Lower leg skin (tissue), 4 donors: ENCODE measurements at regions not wholly inside any gene's neighbourhood (a gene's known extent, or its start where the extent isn't known, plus 50 kb on each side); places are given as distances from the start of the nearest gene placed in this dataset.

ENCODE experiments used
- DNase-seq, 2 donors: peaks; one replicate each; pipeline ENCODE4 v3.0.0-alpha.2; 2019; ENCODE audit warnings: low spot score in 2 of 2
- H3K4me3 ChIP-seq: fragments of 200-600 bp; sonication (generic); 2 replicates; pipeline ENCODE4 v1.5.1; 2017; ENCODE audit warnings: mild to moderate bottlenecking, low read depth; ENCODE audit not compliant: poor library complexity, severe bottlenecking
- POLR2A ChIP-seq, 2 donors: fragments of 450-650 bp; IDR thresholded peaks; one replicate each; pipeline ENCODE4 v1.6.1; 2016 to 2017; ENCODE audit warnings: antibody characterized with exemption in 2 of 2, mild to moderate bottlenecking in 1 of 2, moderate library complexity in 1 of 2
- WGBS, 2 donors: methylation state at CpG; one replicate each; pipeline ENCODE4 v1.1.5; 2018; 5-methylcytosine and 5-hydroxymethylcytosine counted together
- intact Hi-C: fragments of 100-400 bp; cut with DNase I; formaldehyde crosslinking; loops from one replicate; pipeline ENCODE4 v1.15.0; 2023; ENCODE audit warnings: low total_unique reads
- TF ChIP-seq, protein P1 (sequence below), 3 donors: fragments of 450-650 bp; IDR thresholded peaks; one replicate each; pipeline ENCODE4 v1.5.1; 2016; ENCODE audit warnings: antibody characterized with exemption in 3 of 3, mild to moderate bottlenecking in 3 of 3, moderate library complexity in 2 of 3

DNA sequence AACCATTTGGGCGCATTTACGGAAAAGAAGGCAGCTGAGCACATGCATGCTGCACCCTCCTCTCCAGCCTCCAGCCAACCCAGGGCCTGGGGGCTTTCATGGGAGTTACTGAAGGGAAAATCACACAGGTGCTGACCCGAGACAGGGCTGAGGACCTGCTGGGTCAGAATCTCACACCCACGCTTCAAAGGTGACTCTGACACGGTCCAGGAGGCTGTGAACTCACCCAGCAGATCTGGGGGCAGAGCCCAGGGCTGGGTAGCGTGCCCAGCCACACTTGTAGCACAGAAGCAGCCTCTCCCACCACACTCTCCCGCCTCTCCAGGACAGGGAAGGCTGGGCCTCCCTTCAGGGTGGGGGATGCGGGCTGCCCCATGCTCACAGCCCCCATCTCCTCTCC lies 347.6 kb downstream of the CTTN start:
- 77 to 81% methylated on average over 8 of the region's 8 CpGs for WGBS, 2 donors
- DNase-seq: no peak
- no peak overlapping the region for H3K4me3 ChIP-seq
- TF ChIP-seq POLR2A (IDR thresholded peaks at IDR 0.05): no peak
- TF ChIP-seq, protein P1, sequence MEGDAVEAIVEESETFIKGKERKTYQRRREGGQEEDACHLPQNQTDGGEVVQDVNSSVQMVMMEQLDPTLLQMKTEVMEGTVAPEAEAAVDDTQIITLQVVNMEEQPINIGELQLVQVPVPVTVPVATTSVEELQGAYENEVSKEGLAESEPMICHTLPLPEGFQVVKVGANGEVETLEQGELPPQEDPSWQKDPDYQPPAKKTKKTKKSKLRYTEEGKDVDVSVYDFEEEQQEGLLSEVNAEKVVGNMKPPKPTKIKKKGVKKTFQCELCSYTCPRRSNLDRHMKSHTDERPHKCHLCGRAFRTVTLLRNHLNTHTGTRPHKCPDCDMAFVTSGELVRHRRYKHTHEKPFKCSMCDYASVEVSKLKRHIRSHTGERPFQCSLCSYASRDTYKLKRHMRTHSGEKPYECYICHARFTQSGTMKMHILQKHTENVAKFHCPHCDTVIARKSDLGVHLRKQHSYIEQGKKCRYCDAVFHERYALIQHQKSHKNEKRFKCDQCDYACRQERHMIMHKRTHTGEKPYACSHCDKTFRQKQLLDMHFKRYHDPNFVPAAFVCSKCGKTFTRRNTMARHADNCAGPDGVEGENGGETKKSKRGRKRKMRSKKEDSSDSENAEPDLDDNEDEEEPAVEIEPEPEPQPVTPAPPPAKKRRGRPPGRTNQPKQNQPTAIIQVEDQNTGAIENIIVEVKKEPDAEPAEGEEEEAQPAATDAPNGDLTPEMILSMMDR (IDR thresholded peaks at IDR 0.05): no peak
- intact Hi-C loops: no loop called here

DNA sequence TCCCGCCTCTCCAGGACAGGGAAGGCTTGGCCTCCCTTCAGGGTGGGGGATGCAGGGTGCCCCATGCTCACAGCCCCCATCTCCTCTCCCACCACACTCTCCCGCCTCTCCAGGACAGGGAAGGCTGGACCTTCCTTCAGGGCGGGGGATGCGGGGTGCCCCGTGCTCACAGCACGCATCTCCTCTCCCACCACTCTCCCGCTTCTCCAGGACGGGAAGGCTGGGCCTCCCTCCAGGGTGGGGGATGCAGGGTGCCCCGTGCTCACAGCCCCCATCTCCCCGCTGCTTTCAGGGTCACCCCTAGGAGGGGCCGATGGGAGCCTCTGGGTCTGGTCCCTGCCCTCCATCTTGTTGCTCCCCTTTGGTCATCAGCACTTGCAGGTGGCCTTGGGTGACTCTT lies 348.0 kb downstream of the CTTN start:
- no peak for TF ChIP-seq POLR2A (IDR thresholded peaks at IDR 0.05)
- TF ChIP-seq, protein P1 (IDR thresholded peaks at IDR 0.05): no peak
- no peak for DNase-seq
- WGBS, 2 donors: 85 to 87% methylated on average over 11 of the region's 11 CpGs
- H3K4me3 ChIP-seq: no peak overlapping the region
- intact Hi-C loops: no loop called here

DNA sequence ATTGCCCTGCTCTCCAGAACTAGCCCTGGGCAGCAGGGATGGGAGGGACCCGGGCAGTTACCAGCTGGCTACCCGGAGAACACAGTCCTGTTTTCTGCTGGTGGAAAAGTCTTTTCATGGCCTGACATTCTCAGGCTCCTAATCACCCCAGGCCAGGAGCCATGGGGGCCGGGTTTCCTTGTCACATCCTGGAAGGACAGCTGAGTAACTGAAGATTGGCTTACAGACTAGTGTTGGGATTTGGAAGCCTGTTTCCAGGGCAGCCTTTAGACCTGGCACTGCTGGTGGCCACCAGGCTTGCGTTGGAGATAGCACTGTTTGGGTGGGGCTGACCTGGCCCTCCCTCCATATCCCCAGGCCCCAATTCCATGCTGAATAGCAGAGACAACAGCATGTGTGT lies 349.0 kb downstream of the CTTN start:
- 61 to 62% methylated on average over 3 to 4 of the region's 4 CpGs for WGBS, 2 donors
- DNase-seq: no peak
- TF ChIP-seq, protein P1 (IDR thresholded peaks at IDR 0.05): no peak
- no peak for TF ChIP-seq POLR2A (IDR thresholded peaks at IDR 0.05)
- intact Hi-C loops: no loop called here
- no peak overlapping the region for H3K4me3 ChIP-seq

DNA sequence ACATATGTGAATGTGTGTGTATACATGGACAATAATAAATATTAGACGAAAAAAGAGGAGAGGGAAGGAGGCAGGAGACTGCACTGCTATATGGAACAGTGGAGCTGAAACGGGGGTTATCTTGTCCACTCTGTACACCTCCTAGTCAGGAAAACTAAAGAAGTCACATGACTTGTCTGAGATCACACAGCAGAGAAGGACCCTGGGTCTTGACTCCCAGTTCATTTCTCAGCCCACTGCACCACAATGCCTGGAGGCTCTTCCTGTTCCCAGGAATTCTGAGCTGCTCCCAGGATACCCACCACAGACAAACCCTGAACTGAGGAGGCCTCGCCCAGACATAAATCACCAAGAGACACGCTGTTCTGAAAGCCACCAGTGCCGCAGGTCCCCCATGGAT lies 349.6 kb downstream of the CTTN start:
- no peak for TF ChIP-seq POLR2A (IDR thresholded peaks at IDR 0.05)
- TF ChIP-seq, protein P1 (IDR thresholded peaks at IDR 0.05): no peak
- H3K4me3 ChIP-seq: no peak overlapping the region
- DNase-seq: no peak
- 63 to 76% methylated on average over 5 of the region's 5 CpGs for WGBS, 2 donors
- intact Hi-C loops: no loop called here

DNA sequence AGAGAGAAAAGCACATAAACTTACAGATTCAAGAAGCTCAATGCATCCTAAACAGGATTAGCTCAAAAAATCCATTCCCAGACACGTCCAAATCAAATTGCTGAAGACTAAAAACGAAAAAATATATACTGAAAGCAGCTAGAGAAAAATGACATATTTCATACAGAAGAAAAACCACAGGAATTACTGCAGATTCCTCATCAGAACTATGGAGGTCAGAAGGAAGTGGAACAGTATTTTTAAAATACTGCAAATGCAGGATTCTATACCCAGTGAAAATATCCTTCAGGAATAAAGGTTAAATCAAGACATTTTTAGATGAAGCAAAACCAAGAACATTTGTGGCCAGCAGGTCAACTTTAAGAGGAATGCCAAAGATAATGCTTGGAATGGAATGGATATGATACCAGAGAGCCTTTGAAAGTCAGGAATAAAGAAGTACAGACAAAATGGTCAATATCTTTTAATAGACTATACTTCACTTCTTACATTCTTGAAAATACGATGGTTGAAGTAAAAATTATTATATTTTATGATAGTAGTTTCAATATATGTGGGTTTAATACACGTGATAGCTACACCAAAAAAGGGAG lies 352.9 kb downstream of the CTTN start:
- TF ChIP-seq POLR2A (IDR thresholded peaks at IDR 0.05): no peak
- TF ChIP-seq, protein P1 (IDR thresholded peaks at IDR 0.05): no peak
- no peak overlapping the region for H3K4me3 ChIP-seq
- intact Hi-C loops: no loop called here
- WGBS, 2 donors: 78 to 83% methylated on average over 4 of the region's 4 CpGs
- no peak for DNase-seq
